Coronary artery (tissue), 2 donors: ENCODE measurements at regions not wholly inside any gene's neighbourhood (a gene's known extent, or its start where the extent isn't known, plus 50 kb on each side); places are given as distances from the start of the nearest gene placed in this dataset.
A peak's percentile ranks its signal among the peaks of the same experiment; 100 is the strongest.

Experiments used
- DNase-seq: peaks from one replicate; pipeline ENCODE4 v3.0.0-alpha.2; 2017; ENCODE audit warnings: low spot score
- H3K27ac ChIP-seq, 2 donors: fragments of 200-600 bp; sonication (generic); one replicate each; pipeline ENCODE4 v1.5.1; 2016 to 2019
- H3K4me3 ChIP-seq: fragments of 200-600 bp; sonication (generic); 2 replicates; pipeline ENCODE4 v1.5.1; 2016; ENCODE audit warnings: mild to moderate bottlenecking, moderate library complexity
- CTCF ChIP-seq: fragments of 200-600 bp; sonication (generic); IDR thresholded peaks from one replicate; pipeline ENCODE4 v1.5.1; 2019; ENCODE audit warnings: antibody characterized with exemption

DNA sequence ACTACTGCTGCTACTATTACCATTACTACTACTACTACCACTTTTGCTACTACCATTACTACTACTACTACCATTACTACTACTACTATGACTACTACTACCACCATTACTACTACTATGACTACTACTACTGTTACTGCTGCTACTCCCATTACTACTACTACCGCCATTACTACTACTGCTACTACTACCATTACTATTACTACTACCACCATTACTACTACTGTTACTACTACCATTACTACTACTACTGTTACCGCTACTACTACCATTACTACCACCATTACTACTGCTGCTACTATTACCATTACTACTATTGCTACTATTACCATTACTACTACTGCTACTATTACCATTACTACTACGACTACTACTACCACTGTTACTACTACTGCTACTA, 209.1 kb downstream of the IRF8 start:
- H3K4me3 ChIP-seq, result no peak overlapping the region
- TF ChIP-seq CTCF, result no peak
- DNase-seq, result no peak
- no peak overlapping the region for H3K27ac ChIP-seq

DNA sequence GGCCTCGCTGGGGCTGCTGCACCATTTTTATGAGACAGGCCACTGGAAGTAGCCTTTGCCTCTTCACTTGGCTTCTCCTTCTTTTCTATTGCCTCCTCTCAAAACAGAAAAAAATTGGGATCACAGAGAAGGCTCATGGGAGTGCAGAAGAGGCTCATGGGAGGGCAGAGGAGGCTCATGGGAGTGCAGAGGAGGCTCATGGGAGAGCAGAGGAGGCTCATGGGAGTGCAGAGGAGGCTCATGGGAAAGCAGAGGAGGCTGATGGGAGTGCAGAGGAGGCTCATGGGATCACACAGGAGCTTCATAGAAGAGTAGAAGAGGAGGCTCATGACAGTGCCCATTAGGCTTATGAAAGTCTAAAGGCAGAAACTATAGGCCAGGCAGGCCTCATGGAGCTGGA, 211.2 kb downstream of the IRF8 start:
- peak; percentile 36 for DNase-seq
- no peak overlapping the region for H3K4me3 ChIP-seq
- no peak overlapping the region for H3K27ac ChIP-seq
- TF ChIP-seq CTCF, result no peak

DNA sequence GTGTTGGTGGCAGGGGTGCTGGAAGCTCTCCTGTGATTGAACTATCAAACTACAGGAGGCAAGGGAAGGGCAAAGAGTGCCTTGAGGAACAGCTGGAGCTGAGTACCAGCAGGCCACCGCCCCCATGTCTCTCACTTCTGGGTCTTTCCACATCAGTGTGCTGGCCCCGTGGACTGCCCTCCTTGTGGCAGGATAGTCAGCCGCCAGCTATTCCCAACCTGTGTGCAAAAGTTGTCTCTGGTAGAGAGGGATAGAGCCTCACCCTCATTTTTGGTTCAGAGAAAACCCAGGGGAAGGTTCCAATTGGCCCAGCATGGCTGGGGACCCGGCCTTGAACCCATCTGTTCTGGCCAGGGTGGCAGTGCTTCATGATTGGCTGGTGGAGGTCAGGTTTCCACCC, 211.8 kb downstream of the IRF8 start:
- DNase-seq, result peak; percentile 59
- Histone ChIP-seq H3K4me3 (no peak overlapping the region), H3K27ac (no peak overlapping the region)
- no peak for TF ChIP-seq CTCF

DNA sequence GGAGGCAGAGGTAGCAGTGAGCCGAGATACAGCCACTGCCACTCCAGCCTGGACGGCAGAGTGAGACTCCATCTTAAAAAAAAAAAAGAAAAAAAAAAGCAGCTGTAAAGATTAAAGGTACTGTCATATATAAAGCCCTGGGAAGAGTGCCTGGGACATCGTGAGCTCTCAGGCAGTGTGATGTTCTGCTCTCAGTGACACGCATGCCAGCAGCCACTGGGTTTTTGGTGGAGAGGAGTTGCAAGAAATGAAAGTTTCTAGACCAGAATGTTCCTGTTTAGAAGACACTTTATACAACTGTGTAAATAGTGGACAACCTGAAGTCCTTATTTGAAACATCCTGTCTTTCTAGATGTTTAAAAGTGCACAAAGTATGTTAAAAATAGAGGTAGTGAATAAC, 213.2 kb downstream of the IRF8 start:
- Histone ChIP-seq H3K4me3 (no peak overlapping the region), H3K27ac (no peak overlapping the region)
- DNase-seq, result no peak
- no peak for TF ChIP-seq CTCF

GRCh38 chr16:86117235-86117634, 218.3 kb downstream of the IRF8 start:
- Histone ChIP-seq H3K27ac (no peak overlapping the region), H3K4me3 (no peak overlapping the region)
- DNase-seq, result no peak
- no peak for TF ChIP-seq CTCF

GRCh38 chr16:86117756-86118155, 218.8 kb downstream of the IRF8 start:
- DNase-seq, result no peak
- no peak for TF ChIP-seq CTCF
- H3K4me3 ChIP-seq, result no peak overlapping the region
- no peak overlapping the region for H3K27ac ChIP-seq

GRCh38 chr16:86118467-86119307, 219.7 kb downstream of the IRF8 start:
- Histone ChIP-seq H3K4me3 (no peak overlapping the region), H3K27ac (no peak overlapping the region)
- DNase-seq, result no peak
- no peak for TF ChIP-seq CTCF
